ENCODE measurements at regions not wholly inside any gene's neighbourhood (a gene's known extent, or its start where the extent isn't known, plus 50 kb on each side); places are given as distances from the start of the nearest gene placed in this dataset.
A peak's percentile ranks its signal among the peaks of the same experiment; 100 is the strongest.

GRCh38 chr11:8340296-8340695 lies 76.6 kb upstream of the LMO1 start:
- no peak for DNase-seq (ENCODE audit: low read depth)
- no peak overlapping the region for H3K4me3 ChIP-seq (ENCODE audit: low read depth, low read length)
- no peak for TF ChIP-seq CTCF (IDR thresholded peaks at IDR 0.05; ENCODE audit: insufficient read depth, low read depth, low read length)

GRCh38 chr11:8339592-8340022 lies 75.9 kb upstream of the LMO1 start:
- no peak for TF ChIP-seq CTCF (IDR thresholded peaks at IDR 0.05; ENCODE audit: insufficient read depth, low read depth, low read length)
- no peak overlapping the region for H3K4me3 ChIP-seq (ENCODE audit: low read depth, low read length)
- DNase-seq (ENCODE audit: low read depth): no peak

GRCh38 chr11:8338138-8338537 lies 74.5 kb upstream of the LMO1 start:
- no peak overlapping the region for H3K4me3 ChIP-seq (ENCODE audit: low read depth, low read length)
- TF ChIP-seq CTCF (IDR thresholded peaks at IDR 0.05; ENCODE audit: insufficient read depth, low read depth, low read length): peak; percentile 76
- peak; percentile 32 for DNase-seq (ENCODE audit: low read depth)

- H3K4me3 ChIP-seq (ENCODE audit: low read depth, low read length): no peak overlapping the region
- DNase-seq (ENCODE audit: low read depth): no peak
- TF ChIP-seq CTCF (IDR thresholded peaks at IDR 0.05; ENCODE audit: insufficient read depth, low read depth, low read length): no peak
Observed at GRCh38 chr11:8337130-8337795, 73.6 kb upstream of the LMO1 start.

- TF ChIP-seq CTCF (IDR thresholded peaks at IDR 0.05; ENCODE audit: insufficient read depth, low read depth, low read length): no peak
- no peak for DNase-seq (ENCODE audit: low read depth)
- no peak overlapping the region for H3K4me3 ChIP-seq (ENCODE audit: low read depth, low read length)
Observed at GRCh38 chr11:8336356-8337129, 72.9 kb upstream of the LMO1 start.

- TF ChIP-seq CTCF (IDR thresholded peaks at IDR 0.05; ENCODE audit: insufficient read depth, low read depth, low read length): no peak
- DNase-seq (ENCODE audit: low read depth): no peak
- H3K4me3 ChIP-seq (ENCODE audit: low read depth, low read length): no peak overlapping the region
Observed at GRCh38 chr11:8335683-8336082, 72.0 kb upstream of the LMO1 start.

Data from fibroblast of villous mesenchyme (primary cell).